MG63 (cell line): ENCODE measurements at regions not wholly inside any gene's neighbourhood (a gene's known extent, or its start where the extent isn't known, plus 50 kb on each side); places are given as distances from the start of the nearest gene placed in this dataset.
"Not testable (repeated sequence)": the region's sequence is repeated elsewhere in the genome, so short reads cannot be mapped to it uniquely, and the experiment has no call there.

Source experiments
- DNase-seq: peaks from one replicate; pipeline ENCODE4 v3.0.0-alpha.2; 2020
- H3K27me3 ChIP-seq: fragments of 250-450 bp; sonication (Bioruptor Pico); 2 replicates; pipeline ENCODE4 v1.5.1; 2020; ENCODE audit warnings: mild to moderate bottlenecking, moderate library complexity
- H3K36me3 ChIP-seq: fragments of 250-450 bp; sonication (Bioruptor Pico); 2 replicates; pipeline ENCODE4 v1.5.1; 2020; ENCODE audit warnings: mild to moderate bottlenecking, moderate library complexity
- H3K4me3 ChIP-seq: fragments of 250-450 bp; sonication (Bioruptor Pico); 2 replicates; pipeline ENCODE4 v1.5.1; 2020; ENCODE audit warnings: mild to moderate bottlenecking, moderate library complexity
- H3K9me3 ChIP-seq: fragments of 250-450 bp; sonication (Bioruptor Pico); 2 replicates; pipeline ENCODE4 v1.5.1; 2020; ENCODE audit warnings: mild to moderate bottlenecking, moderate library complexity

- no peaks in the 10 kb centered on the region for H3K27me3 ChIP-seq
- H3K4me3 ChIP-seq: no peak overlapping the region
- no peaks in the 10 kb centered on the region for H3K9me3 ChIP-seq
- no peak for DNase-seq
- no peaks in the 10 kb centered on the region for H3K36me3 ChIP-seq
Measured at GRCh38 chr4:147078875-147079658, 133.4 kb upstream of the TTC29 start.

GRCh38 chr4:147084861-147085260, 139.2 kb upstream of the TTC29 start:
- DNase-seq: no peak

GRCh38 chr4:147085781-147086180, 140.1 kb upstream of the TTC29 start:
- DNase-seq: no peak
- Histone ChIP-seq H3K27me3 (no peaks in the 10 kb centered on the region), H3K9me3 (no peaks in the 10 kb centered on the region)

More at GRCh38 chr4:147084861-147085260, 139.2 kb upstream of the TTC29 start:
- Histone ChIP-seq H3K4me3 (no peak overlapping the region), H3K9me3 (no peaks in the 10 kb centered on the region), H3K36me3 (no peaks in the 10 kb centered on the region), H3K27me3 (no peaks in the 10 kb centered on the region)

GRCh38 chr4:147088146-147088545, 142.5 kb upstream of the TTC29 start:
- DNase-seq: no peak

More at GRCh38 chr4:147085781-147086180, 140.1 kb upstream of the TTC29 start:
- no peaks in the 10 kb centered on the region for H3K36me3 ChIP-seq
- no peak overlapping the region for H3K4me3 ChIP-seq

GRCh38 chr4:147090486-147090885, 144.8 kb upstream of the TTC29 start:
- no peak for DNase-seq
- Histone ChIP-seq H3K27me3 (no peaks in the 10 kb centered on the region), H3K4me3 (no peak overlapping the region), H3K9me3 (no peaks in the 10 kb centered on the region), H3K36me3 (no peaks in the 10 kb centered on the region)

More at GRCh38 chr4:147088146-147088545, 142.5 kb upstream of the TTC29 start:
- Histone ChIP-seq H3K4me3 (peak overlapping the region; percentile 9; the same call in 1 of the 2 replicates), H3K36me3 (no peaks in the 10 kb centered on the region), H3K27me3 (no peaks in the 10 kb centered on the region), H3K9me3 (no peaks in the 10 kb centered on the region)

DNA sequence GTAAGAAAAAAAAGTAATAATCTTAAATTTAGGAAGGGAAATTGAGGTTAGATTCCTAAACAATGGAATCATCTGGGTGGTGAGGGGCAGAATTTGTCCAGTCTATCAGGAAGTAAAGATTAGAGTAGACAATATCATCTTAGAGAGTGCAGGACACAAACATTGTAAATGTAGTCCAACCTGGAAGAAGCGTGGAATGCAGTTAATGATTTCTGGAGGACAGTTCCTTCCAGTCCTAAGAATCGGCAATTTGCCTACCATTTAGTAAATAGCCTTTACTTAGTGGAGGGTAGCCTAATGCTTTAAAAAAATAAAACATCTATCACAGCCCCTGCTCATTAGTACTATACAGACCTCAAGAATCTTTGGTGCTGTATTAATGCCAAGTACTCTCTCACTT, 147.5 kb upstream of the TTC29 start:
- Histone ChIP-seq H3K4me3 (no peak overlapping the region), H3K27me3 (no peaks in the 10 kb centered on the region), H3K36me3 (no peaks in the 10 kb centered on the region), H3K9me3 (no peaks in the 10 kb centered on the region)
- no peak for DNase-seq

DNA sequence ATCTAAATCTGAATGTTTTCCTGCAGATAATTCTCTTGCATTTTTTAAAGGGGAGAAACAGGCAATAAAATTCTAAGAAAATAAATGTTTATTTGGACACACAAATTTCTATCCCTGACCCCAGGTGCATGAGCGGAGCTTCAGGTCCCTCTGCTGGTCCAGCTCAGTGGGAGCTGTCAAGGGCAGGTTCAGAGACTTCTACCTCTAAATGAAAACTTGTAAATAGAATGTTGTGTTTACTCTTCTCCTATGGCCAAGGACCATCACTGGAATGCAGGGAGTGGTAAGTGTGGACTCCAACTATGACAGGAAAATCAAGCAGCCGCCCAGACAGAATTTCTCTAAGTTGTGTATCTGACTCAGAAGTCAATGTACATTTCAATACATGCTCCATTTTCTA, 148.6 kb upstream of the TTC29 start:
- H3K36me3 ChIP-seq: no peaks in the 10 kb centered on the region
- H3K9me3 ChIP-seq: no peaks in the 10 kb centered on the region
- no peak overlapping the region for H3K4me3 ChIP-seq
- DNase-seq: no peak
- no peaks in the 10 kb centered on the region for H3K27me3 ChIP-seq

DNA sequence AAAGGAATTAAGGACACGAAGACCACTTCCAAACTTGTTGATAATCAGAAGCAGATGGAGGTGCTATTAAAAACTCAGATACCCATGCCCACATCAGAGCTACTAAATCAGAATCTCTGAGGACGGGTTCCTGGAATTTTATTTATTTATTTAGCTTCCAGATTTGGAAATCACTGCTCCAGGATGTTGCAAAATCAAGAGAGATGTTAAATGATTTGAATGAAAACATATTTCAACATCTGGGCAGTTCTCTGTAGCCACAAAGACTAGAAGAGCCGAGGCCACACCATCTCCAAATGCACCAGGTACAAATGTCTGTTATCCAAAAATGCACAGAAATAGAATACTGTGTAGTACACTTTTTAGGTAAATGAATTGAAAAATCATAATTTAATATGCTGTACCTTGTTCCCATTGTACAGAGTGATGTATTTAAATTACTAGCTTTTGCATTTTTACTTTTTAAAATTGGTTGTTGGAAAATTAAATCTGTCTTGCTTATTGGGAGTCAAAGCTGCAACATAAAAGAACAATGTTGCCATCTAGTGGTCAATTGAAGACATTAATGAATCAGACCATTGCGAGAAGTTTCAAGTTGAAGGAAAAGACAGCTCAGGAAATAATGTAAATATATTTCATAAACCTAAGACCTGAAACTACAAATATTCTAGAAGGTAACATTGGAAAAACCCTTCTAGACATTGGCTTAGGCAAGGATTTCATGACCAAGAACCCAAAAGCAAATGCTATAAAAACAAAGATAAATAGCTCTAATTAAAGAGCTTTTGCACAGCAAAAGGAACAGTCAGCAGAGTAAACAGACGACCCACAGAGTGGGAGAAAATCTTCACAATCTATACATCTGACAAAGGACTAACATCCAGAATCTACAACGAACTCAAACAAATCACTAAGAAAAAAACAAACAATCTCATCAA, 151.3 kb upstream of the TTC29 start:
- H3K4me3 ChIP-seq: no peak overlapping the region
- no peak for DNase-seq

DNA sequence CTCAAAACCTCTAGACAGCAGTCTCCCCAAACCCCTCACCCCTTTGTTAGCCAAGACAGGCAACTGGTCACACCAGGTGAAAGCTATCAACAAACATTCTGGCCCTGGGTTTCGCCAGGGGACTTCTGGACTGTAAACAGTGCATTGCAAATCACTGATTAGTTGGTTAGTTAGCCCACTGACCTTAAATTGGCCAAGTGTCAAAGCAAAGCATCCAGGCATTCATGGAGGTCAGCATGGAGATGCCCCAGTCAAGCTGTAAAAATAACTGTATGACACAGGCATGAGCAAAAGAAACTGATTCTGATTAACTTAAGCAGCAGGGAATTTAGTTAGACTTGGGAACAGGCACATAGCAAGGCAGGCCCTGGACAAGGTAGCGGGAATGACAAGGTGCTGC, 156.0 kb upstream of the TTC29 start:
- DNase-seq: no peak

More for the DNA sequence above, 151.3 kb upstream of the TTC29 start:
- H3K9me3 ChIP-seq: no peaks in the 10 kb centered on the region
- H3K36me3 ChIP-seq: no peaks in the 10 kb centered on the region
- no peaks in the 10 kb centered on the region for H3K27me3 ChIP-seq

GRCh38 chr4:147102596-147102995, 156.9 kb upstream of the TTC29 start:
- no peaks in the 10 kb centered on the region for H3K36me3 ChIP-seq
- H3K27me3 ChIP-seq: no peaks in the 10 kb centered on the region
- no peak for DNase-seq
- no peaks in the 10 kb centered on the region for H3K9me3 ChIP-seq
- H3K4me3 ChIP-seq: no peak overlapping the region

More for the DNA sequence above, 156.0 kb upstream of the TTC29 start:
- H3K27me3 ChIP-seq: no peaks in the 10 kb centered on the region
- no peak overlapping the region for H3K4me3 ChIP-seq
- no peaks in the 10 kb centered on the region for H3K9me3 ChIP-seq
- no peaks in the 10 kb centered on the region for H3K36me3 ChIP-seq

GRCh38 chr4:147103403-147103946, 157.8 kb upstream of the TTC29 start:
- Histone ChIP-seq H3K4me3 (no peak overlapping the region), H3K9me3 (no peaks in the 10 kb centered on the region), H3K27me3 (no peaks in the 10 kb centered on the region), H3K36me3 (no peaks in the 10 kb centered on the region)
- DNase-seq: peak; percentile 75

DNA sequence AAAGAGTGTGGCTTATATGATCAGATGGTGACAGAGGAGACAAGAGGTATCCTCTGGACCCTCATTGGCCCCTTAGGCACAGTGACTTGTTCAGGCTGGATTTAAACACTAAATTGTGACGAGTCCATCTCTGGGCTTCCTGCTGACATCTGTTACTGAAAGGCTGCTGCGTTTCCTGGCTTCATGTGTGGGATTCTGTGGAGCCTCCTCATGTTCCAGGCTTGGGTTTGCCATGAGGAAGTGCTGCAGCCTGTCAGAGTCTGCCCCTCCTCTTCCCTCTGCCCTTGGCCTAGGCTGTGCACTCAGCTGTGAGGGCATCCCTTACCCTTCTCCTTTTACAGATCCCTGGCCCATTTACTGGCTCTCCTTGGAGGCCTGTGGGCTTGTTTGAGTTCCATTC, 159.1 kb upstream of the TTC29 start:
- Histone ChIP-seq H3K27me3 (no peaks in the 10 kb centered on the region), H3K36me3 (no peaks in the 10 kb centered on the region), H3K9me3 (no peaks in the 10 kb centered on the region), H3K4me3 (no peak overlapping the region)
- DNase-seq: no peak

DNA sequence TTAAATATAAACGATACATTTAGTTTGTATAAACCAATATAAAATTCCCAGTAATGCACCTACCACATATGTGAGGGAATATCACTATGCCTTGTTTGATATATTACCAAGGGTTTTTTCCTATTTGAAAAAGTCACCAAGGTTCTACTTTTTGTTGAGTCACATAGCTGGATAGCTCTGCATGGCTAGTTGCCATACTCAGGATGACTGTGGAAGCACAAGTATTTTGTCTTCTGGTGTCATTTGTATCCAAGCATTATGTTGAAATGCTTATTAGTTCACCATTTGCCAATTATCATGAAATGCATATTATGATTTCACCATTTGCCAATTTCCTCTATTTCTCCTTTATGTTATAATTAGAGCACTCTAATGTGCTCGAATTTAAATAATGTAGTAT, 162.7 kb upstream of the TTC29 start:
- H3K27me3 ChIP-seq: no peaks in the 10 kb centered on the region
- H3K36me3 ChIP-seq: no peaks in the 10 kb centered on the region
- DNase-seq: no peak
- no peaks in the 10 kb centered on the region for H3K9me3 ChIP-seq
- no peak overlapping the region for H3K4me3 ChIP-seq

DNA sequence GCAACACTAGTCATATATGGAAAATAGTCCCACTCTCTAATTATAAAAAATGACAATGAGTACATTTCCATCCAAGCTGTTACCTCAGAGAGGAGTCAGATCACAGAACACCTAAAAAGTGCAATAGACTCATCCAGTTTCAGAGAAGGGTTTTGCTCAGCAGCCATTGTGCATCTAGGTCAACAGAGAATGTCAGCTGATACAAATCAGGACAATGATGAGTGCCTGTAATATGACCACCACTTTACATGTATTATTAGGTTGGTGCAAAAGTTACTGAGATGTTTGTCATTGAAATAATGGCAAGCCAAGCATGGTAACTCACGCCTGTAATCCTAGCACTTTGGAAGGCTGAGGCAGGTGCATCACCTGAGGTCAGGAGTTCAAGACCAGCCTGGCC, 164.1 kb upstream of the TTC29 start:
- H3K27me3 ChIP-seq: no peaks in the 10 kb centered on the region
- H3K9me3 ChIP-seq: no peaks in the 10 kb centered on the region
- H3K36me3 ChIP-seq: no peaks in the 10 kb centered on the region
- H3K4me3 ChIP-seq: no peak overlapping the region
- DNase-seq: no peak

- Histone ChIP-seq H3K36me3 (no peaks in the 10 kb centered on the region), H3K4me3 (no peak overlapping the region), H3K9me3 (no peaks in the 10 kb centered on the region), H3K27me3 (no peaks in the 10 kb centered on the region)
- DNase-seq: no peak
Measured at GRCh38 chr4:147110473-147111367, 165.1 kb upstream of the TTC29 start.

DNA sequence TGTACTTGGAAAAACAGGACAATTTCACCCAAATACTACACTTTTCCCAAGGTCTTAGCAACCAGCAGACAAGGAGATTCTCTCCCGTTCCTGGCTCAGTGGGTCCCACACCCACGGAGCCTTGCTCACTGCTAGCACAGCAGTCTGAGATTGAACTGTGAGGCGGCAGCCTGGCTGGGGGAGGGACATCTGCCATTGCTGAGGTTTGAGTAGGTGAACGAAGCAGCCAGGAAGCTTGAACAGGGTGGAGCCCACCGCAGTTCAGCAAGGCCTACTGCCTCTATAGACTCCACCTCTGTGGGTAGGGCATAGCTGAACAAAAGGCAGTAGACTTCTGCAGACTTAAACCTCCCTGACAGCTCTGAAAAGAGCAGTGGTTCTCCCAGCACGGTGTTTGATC, 166.5 kb upstream of the TTC29 start:
- H3K27me3 ChIP-seq, H3K4me3 ChIP-seq, H3K36me3 ChIP-seq, DNase-seq, H3K9me3 ChIP-seq: not testable (repeated sequence)
